GM12878 (cell line): ENCODE measurements at regions not wholly inside any gene's neighbourhood (a gene's known extent, or its start where the extent isn't known, plus 50 kb on each side); places are given as distances from the start of the nearest gene placed in this dataset.

ENCODE experiments used
- ATAC-seq: fragments of 200-7000 bp; cut with Tn5 transposase; 3 replicates; pipeline ENCODE4 v1.9.1; 2020; ENCODE audit warnings: mild to moderate bottlenecking, moderate library complexity
- BruUV-seq: library from RNA; stranded (reverse); fragments of 400-500 nt; replicated peaks from 2 replicates; lab custom pipeline; 2021; lab: Mats Ljungman, UMichigan
- CTCF ChIA-PET: fragments of 300-600 bp; sonication (Branson Sonifier 250); formaldehyde crosslinking; extraction: SDS; loops from one replicate; lab custom pipeline; 2021; ENCODE audit warnings: inconsistent platforms; lab: Yijun Ruan, JAX
- POLR2A ChIA-PET: fragments of 350-600 bp; formaldehyde crosslinking; extraction: SDS; loops from one replicate; lab custom pipeline; 2021; ENCODE audit warnings: inconsistent platforms; lab: Charles Lee
- RAD21 ChIA-PET: fragments of 300-600 bp; sonication (Branson Sonifier 250); formaldehyde crosslinking; loops from one replicate; lab custom pipeline; 2023; ENCODE audit warnings: antibody characterized with exemption; ENCODE audit not compliant: unreplicated experiment; lab: Charles Lee
- SMC1A ChIA-PET: fragments of 300-600 bp; sonication (Branson Sonifier 250); formaldehyde crosslinking; loops from one replicate; lab custom pipeline; 2023; ENCODE audit not compliant: unreplicated experiment, uncharacterized antibody; lab: Charles Lee
- DNase-seq: peaks from one replicate; pipeline ENCODE4 v3.0.0-alpha.2; 2011; ENCODE audit warnings: low read depth, low spot score
- FAIRE-seq: peaks from 3 replicates; lab custom pipeline; 2011; peaks lifted over from hg19 to GRCh38; lab: Jason Lieb, UNC
- H2AFZ ChIP-seq: 2 replicates; pipeline ENCODE4 v1.6.0; 2011; ENCODE audit warnings: low read depth, low read length, control low read depth; ENCODE audit not compliant: control insufficient read depth
- H3K27ac ChIP-seq: 2 replicates; pipeline ENCODE4 v1.5.1; 2011; ENCODE audit warnings: control low read depth; ENCODE audit not compliant: control insufficient read depth, insufficient read depth
- H3K27me3 ChIP-seq, 2 experiments: replicated peaks in 1 of 2; 2 replicates each; pipeline versions ENCODE4 v1.6.0 to v1.6.1; 2011; ENCODE audit warnings: low read length in 1 of 2; ENCODE audit not compliant: control insufficient read depth in 2 of 2, insufficient read depth in 2 of 2
- H3K36me3 ChIP-seq, 2 experiments: 2 replicates each; pipeline ENCODE4 v1.5.1; 2011; ENCODE audit warnings: low read length in 1 of 2; ENCODE audit not compliant: control insufficient read depth in 2 of 2, insufficient read depth in 2 of 2
- H3K4me1 ChIP-seq: 2 replicates; pipeline ENCODE4 v1.6.1; 2011; ENCODE audit warnings: mild to moderate bottlenecking, low read length, moderate library complexity, mixed read lengths; ENCODE audit not compliant: control insufficient read depth, insufficient read depth
- H3K4me2 ChIP-seq: 2 replicates; pipeline ENCODE4 v1.6.0; 2011; ENCODE audit warnings: control low read depth; ENCODE audit not compliant: control insufficient read depth, insufficient read depth
- H3K4me3 ChIP-seq: fragments of 200-600 bp; sonication (generic); 2 replicates; pipeline ENCODE4 v1.5.1; 2016
- H3K79me2 ChIP-seq: 2 replicates; pipeline ENCODE4 v1.6.0; 2011; ENCODE audit warnings: low read length; ENCODE audit not compliant: control insufficient read depth, insufficient read depth
- H3K9ac ChIP-seq: 2 replicates; pipeline ENCODE4 v1.8.0; 2011; ENCODE audit warnings: low read length, control low read depth, mixed read lengths; ENCODE audit not compliant: control insufficient read depth, insufficient read depth
- H3K9me3 ChIP-seq: replicated peaks from 3 replicates; pipeline ENCODE4 v1.5.1; 2011; ENCODE audit warnings: mild to moderate bottlenecking, low read length; ENCODE audit not compliant: control insufficient read depth, insufficient read depth
- H4K20me1 ChIP-seq: 2 replicates; pipeline ENCODE4 v1.6.0; 2011; ENCODE audit not compliant: control insufficient read depth, insufficient read depth
- CHD2 ChIP-seq: IDR thresholded peaks from 2 replicates; pipeline ENCODE4 v1.6.1; 2011; ENCODE audit warnings: low read depth, low read length, improper control_type of control experiment, borderline replicate concordance
- CREM ChIP-seq: IDR thresholded peaks from 2 replicates; pipeline ENCODE4 v1.6.1; 2014; ENCODE audit warnings: antibody characterized with exemption, low read depth
- FOXK2 ChIP-seq: fragments of 450-650 bp; IDR thresholded peaks from 2 replicates; pipeline ENCODE4 v1.6.1; 2017; ENCODE audit warnings: mild to moderate bottlenecking, moderate library complexity
- HDAC6 ChIP-seq: fragments of 200-600 bp; sonication (generic); IDR thresholded peaks from one replicate; pipeline ENCODE4 v1.8.0; 2017; ENCODE audit warnings: antibody characterized with exemption; ENCODE audit not compliant: unreplicated experiment
- HDGF ChIP-seq: fragments of 450-650 bp; IDR thresholded peaks from 2 replicates; pipeline ENCODE4 v1.6.1; 2016; ENCODE audit warnings: antibody characterized with exemption
- IKZF1 ChIP-seq: fragments of 450-650 bp; conservative IDR thresholded peaks from 2 replicates; pipeline ENCODE4 v1.6.1; 2017; ENCODE audit warnings: antibody characterized with exemption, mild to moderate bottlenecking
- IRF4 ChIP-seq: IDR thresholded peaks from 2 replicates; pipeline ENCODE4 v1.6.1; 2011; ENCODE audit warnings: low read depth, low read length
- JUNB ChIP-seq: IDR thresholded peaks from 2 replicates; pipeline ENCODE4 v1.6.1; 2016; ENCODE audit warnings: antibody characterized with exemption, mild to moderate bottlenecking
- MEF2A ChIP-seq: IDR thresholded peaks from 2 replicates; pipeline ENCODE4 v1.6.1; 2011; ENCODE audit warnings: low read depth, mild to moderate bottlenecking, low read length, moderate library complexity; ENCODE audit not compliant: insufficient read depth
- NFYA ChIP-seq: IDR thresholded peaks from 2 replicates; pipeline ENCODE4 v1.6.1; 2011; ENCODE audit warnings: low read depth, mild to moderate bottlenecking, low read length, improper control_type of control experiment, borderline replicate concordance
- NR2C1 ChIP-seq: fragments of 450-650 bp; IDR thresholded peaks from 2 replicates; pipeline ENCODE4 v1.6.1; 2017; ENCODE audit warnings: antibody characterized with exemption, mild to moderate bottlenecking, moderate library complexity
- NR2F1 ChIP-seq: fragments of 450-650 bp; conservative IDR thresholded peaks from 2 replicates; pipeline ENCODE4 v1.6.1; 2017; ENCODE audit warnings: mild to moderate bottlenecking
- RFX5 ChIP-seq: IDR thresholded peaks from 2 replicates; pipeline ENCODE4 v1.6.1; 2011; ENCODE audit warnings: low read depth, low read length, improper control_type of control experiment
- SREBF1 ChIP-seq: IDR thresholded peaks from 2 replicates; pipeline ENCODE4 v1.6.1; 2012; ENCODE audit warnings: mild to moderate bottlenecking, low read length
- TCF7 ChIP-seq: IDR thresholded peaks from 2 replicates; pipeline ENCODE4 v1.6.1; 2014; ENCODE audit warnings: antibody characterized with exemption, borderline replicate concordance
- ZSCAN29 ChIP-seq: fragments of 450-650 bp; IDR thresholded peaks from 2 replicates; pipeline ENCODE4 v1.6.1; 2017; ENCODE audit warnings: mild to moderate bottlenecking, moderate library complexity
- WGBS: methylation state at CpG from one replicate; pipeline ENCODE4 v1.1.6; 2016; ENCODE audit warnings: low lambda C conversion rate; ENCODE audit not compliant: insufficient replicate concordance, insufficient coverage; ENCODE audit errors: missing lambda C conversion rate; 5-methylcytosine and 5-hydroxymethylcytosine counted together
- in situ Hi-C: fragments of 300-500 bp; cut with MboI; formaldehyde crosslinking; loops from 9 replicates; pipeline ENCODE4 v1.14.3; 2018; ENCODE audit warnings: mixed read lengths
- intact Hi-C: fragments of 100-400 bp; cut with micrococcal nuclease; formaldehyde crosslinking; loops from one replicate; pipeline ENCODE4 v1.14.2; 2022; ENCODE audit not compliant: unreplicated experiment
- TF ChIP-seq, protein P1 (sequence below): IDR thresholded peaks from 2 replicates; pipeline ENCODE4 v1.6.1; 2011; ENCODE audit warnings: low read depth, low read length, improper control_type of control experiment, borderline replicate concordance
- TF ChIP-seq, protein P2 (sequence below): IDR thresholded peaks from 2 replicates; pipeline ENCODE4 v1.6.1; 2012; ENCODE audit warnings: low read length, inconsistent platforms
- TF ChIP-seq, protein P3 (sequence below): fragments of 450-650 bp; IDR thresholded peaks from 2 replicates; pipeline ENCODE4 v1.6.1; 2017; ENCODE audit warnings: mild to moderate bottlenecking, low read depth, inconsistent platforms; ENCODE audit not compliant: poor library complexity, severe bottlenecking

- DNase-seq (no peak), ATAC-seq (no peak), FAIRE-seq (no peak)
- Histone ChIP-seq H3K4me2 (no peak overlapping the region), H3K9ac (no peak overlapping the region), H3K9me3 (no peaks in the 10 kb centered on the region), H3K27ac (no peak overlapping the region), H3K4me3 (no peak overlapping the region), H3K27me3 (no peaks in the 10 kb centered on the region), H3K79me2 (no peaks in the 10 kb centered on the region), H3K4me1 (no peaks in the 10 kb centered on the region), H3K36me3 (no peaks in the 10 kb centered on the region), H4K20me1 (no peaks in the 10 kb centered on the region), H2AFZ (no peak overlapping the region)
- ChIA-PET RAD21 (no interaction called here), POLR2A (no interaction called here), SMC1A (no interaction called here), CTCF (no interaction called here)
- intact Hi-C loops: no loop called here
- BruUV-seq: no TSS peak
- 16% methylated on average over 2 of the region's 2 CpGs for WGBS
- TF ChIP-seq FOXK2 (no peak), MEF2A (no peak), NR2F1 (no peak), CHD2 (no peak), TCF7 (no peak), IKZF1 (no peak), ZSCAN29 (no peak), HDAC6 (no peak), JUNB (no peak), HDGF (no peak), NR2C1 (no peak), SREBF1 (no peak), NFYA (no peak), IRF4 (no peak), RFX5 (no peak), CREM (no peak)
- TF ChIP-seq, protein P1, sequence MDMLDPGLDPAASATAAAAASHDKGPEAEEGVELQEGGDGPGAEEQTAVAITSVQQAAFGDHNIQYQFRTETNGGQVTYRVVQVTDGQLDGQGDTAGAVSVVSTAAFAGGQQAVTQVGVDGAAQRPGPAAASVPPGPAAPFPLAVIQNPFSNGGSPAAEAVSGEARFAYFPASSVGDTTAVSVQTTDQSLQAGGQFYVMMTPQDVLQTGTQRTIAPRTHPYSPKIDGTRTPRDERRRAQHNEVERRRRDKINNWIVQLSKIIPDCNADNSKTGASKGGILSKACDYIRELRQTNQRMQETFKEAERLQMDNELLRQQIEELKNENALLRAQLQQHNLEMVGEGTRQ: no peak
- TF ChIP-seq, protein P2, sequence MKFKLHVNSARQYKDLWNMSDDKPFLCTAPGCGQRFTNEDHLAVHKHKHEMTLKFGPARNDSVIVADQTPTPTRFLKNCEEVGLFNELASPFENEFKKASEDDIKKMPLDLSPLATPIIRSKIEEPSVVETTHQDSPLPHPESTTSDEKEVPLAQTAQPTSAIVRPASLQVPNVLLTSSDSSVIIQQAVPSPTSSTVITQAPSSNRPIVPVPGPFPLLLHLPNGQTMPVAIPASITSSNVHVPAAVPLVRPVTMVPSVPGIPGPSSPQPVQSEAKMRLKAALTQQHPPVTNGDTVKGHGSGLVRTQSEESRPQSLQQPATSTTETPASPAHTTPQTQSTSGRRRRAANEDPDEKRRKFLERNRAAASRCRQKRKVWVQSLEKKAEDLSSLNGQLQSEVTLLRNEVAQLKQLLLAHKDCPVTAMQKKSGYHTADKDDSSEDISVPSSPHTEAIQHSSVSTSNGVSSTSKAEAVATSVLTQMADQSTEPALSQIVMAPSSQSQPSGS: no peak
- TF ChIP-seq, protein P3, sequence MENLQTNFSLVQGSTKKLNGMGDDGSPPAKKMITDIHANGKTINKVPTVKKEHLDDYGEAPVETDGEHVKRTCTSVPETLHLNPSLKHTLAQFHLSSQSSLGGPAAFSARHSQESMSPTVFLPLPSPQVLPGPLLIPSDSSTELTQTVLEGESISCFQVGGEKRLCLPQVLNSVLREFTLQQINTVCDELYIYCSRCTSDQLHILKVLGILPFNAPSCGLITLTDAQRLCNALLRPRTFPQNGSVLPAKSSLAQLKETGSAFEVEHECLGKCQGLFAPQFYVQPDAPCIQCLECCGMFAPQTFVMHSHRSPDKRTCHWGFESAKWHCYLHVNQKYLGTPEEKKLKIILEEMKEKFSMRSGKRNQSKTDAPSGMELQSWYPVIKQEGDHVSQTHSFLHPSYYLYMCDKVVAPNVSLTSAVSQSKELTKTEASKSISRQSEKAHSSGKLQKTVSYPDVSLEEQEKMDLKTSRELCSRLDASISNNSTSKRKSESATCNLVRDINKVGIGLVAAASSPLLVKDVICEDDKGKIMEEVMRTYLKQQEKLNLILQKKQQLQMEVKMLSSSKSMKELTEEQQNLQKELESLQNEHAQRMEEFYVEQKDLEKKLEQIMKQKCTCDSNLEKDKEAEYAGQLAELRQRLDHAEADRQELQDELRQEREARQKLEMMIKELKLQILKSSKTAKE: no peak
- in situ Hi-C loops: no loop called here
These were observed 615.4 kb downstream of the C12orf50 start for GRCh38 chr12:87413784-87414183.
